ENCODE measurements at regions not wholly inside any gene's neighbourhood (a gene's known extent, or its start where the extent isn't known, plus 50 kb on each side); places are given as distances from the start of the nearest gene placed in this dataset.

DNA sequence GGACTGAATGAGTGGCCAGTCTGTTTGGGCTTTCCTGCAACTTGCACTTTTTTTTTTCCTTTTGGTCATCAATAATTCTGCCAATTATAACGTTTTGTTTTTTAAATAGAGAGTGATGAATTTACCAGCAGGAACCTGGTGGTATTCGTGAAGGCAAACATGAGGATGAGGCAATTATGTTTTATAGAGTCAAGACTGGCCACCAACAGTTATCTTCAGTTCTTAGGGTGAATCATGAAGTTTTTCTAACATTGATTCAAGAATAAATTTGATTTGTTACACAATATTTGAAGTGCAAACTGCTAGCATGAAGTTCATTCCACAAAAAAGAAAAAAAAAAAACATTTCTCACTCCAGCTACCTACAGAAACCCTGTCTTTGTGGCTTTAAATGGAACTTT, 244.5 kb downstream of the SPRY2 start:
- H3K9me3 ChIP-seq: no peaks in the 10 kb centered on the region
- TF ChIP-seq, protein P1, sequence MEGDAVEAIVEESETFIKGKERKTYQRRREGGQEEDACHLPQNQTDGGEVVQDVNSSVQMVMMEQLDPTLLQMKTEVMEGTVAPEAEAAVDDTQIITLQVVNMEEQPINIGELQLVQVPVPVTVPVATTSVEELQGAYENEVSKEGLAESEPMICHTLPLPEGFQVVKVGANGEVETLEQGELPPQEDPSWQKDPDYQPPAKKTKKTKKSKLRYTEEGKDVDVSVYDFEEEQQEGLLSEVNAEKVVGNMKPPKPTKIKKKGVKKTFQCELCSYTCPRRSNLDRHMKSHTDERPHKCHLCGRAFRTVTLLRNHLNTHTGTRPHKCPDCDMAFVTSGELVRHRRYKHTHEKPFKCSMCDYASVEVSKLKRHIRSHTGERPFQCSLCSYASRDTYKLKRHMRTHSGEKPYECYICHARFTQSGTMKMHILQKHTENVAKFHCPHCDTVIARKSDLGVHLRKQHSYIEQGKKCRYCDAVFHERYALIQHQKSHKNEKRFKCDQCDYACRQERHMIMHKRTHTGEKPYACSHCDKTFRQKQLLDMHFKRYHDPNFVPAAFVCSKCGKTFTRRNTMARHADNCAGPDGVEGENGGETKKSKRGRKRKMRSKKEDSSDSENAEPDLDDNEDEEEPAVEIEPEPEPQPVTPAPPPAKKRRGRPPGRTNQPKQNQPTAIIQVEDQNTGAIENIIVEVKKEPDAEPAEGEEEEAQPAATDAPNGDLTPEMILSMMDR (IDR thresholded peaks at IDR 0.05): no peak
- TF ChIP-seq POLR2A (IDR thresholded peaks at IDR 0.05): no peak
- H3K4me1 ChIP-seq: no peaks in the 10 kb centered on the region
- ATAC-seq (no peak), DNase-seq (no peak)
- intact Hi-C loops (cut with DNase I): no loop called here
- H3K27ac ChIP-seq: no peak overlapping the region
- WGBS, 4 donors: 56 to 68% (median 64%) methylated on average over 2 of the region's 2 CpGs
- H3K4me3 ChIP-seq: no peak overlapping the region
- no peaks in the 10 kb centered on the region for H3K27me3 ChIP-seq
- H3K36me3 ChIP-seq: no peaks in the 10 kb centered on the region

GRCh38 chr13:80094526-80094925, 246.4 kb downstream of the SPRY2 start:
- no peak overlapping the region for H3K27ac ChIP-seq
- no peaks in the 10 kb centered on the region for H3K27me3 ChIP-seq
- intact Hi-C loops (cut with DNase I): no loop called here
- no peak overlapping the region for H3K4me3 ChIP-seq
- ATAC-seq: no peak
- no peaks in the 10 kb centered on the region for H3K9me3 ChIP-seq
- no peak for TF ChIP-seq POLR2A (IDR thresholded peaks at IDR 0.05)
- no peaks in the 10 kb centered on the region for H3K4me1 ChIP-seq
- WGBS, 4 donors: 79 to 86% (median 82%) methylated on average over 1 of the region's 1 CpG
- DNase-seq: no peak
- H3K36me3 ChIP-seq: no peaks in the 10 kb centered on the region

GRCh38 chr13:80093888-80094287, 247.0 kb downstream of the SPRY2 start:
- DNase-seq (peak in 1 of 5 donors; percentile 42), ATAC-seq (no peak)
- H3K27ac ChIP-seq: no peak overlapping the region
- no peak overlapping the region for H3K4me3 ChIP-seq
- H3K27me3 ChIP-seq: no peaks in the 10 kb centered on the region
- 93 to 97% (median 95%) methylated on average over 10 of the region's 10 CpGs for WGBS, 4 donors
- TF ChIP-seq POLR2A (IDR thresholded peaks at IDR 0.05): no peak
- TF ChIP-seq, protein P1 (IDR thresholded peaks at IDR 0.05): no peak
- no peaks in the 10 kb centered on the region for H3K9me3 ChIP-seq
- intact Hi-C loops (cut with DNase I): no loop called here
- H3K4me1 ChIP-seq: no peaks in the 10 kb centered on the region
- no peaks in the 10 kb centered on the region for H3K36me3 ChIP-seq

- no peaks in the 10 kb centered on the region for H3K36me3 ChIP-seq
- ATAC-seq (no peak), DNase-seq (no peak)
- TF ChIP-seq, protein P1 (IDR thresholded peaks at IDR 0.05): no peak
- TF ChIP-seq POLR2A (IDR thresholded peaks at IDR 0.05): no peak
- no peak overlapping the region for H3K27ac ChIP-seq
- H3K4me1 ChIP-seq: peaks cover 2 to 19% (median 9%) of the 10 kb centered on the region in 12 donors
- no peaks in the 10 kb centered on the region for H3K27me3 ChIP-seq
- WGBS, 4 donors: 95 to 98% (median 97%) methylated on average over 3 of the region's 3 CpGs
- intact Hi-C loops (cut with DNase I): loop anchor here in 2 of 10 donors (10.0 kb wide), 1 partner anchor 48 kb away; no protein-coding TSS in a partner anchor
- no peak overlapping the region for H3K4me3 ChIP-seq
- no peaks in the 10 kb centered on the region for H3K9me3 ChIP-seq
These were observed 254.6 kb downstream of the SPRY2 start for GRCh38 chr13:80086304-80086721.

All from heart left ventricle (tissue), 16 donors.